Endothelial cell of umbilical vein (primary cell): ENCODE measurements at regions not wholly inside any gene's neighbourhood (a gene's known extent, or its start where the extent isn't known, plus 50 kb on each side); places are given as distances from the start of the nearest gene placed in this dataset.

Experiments used
- EZH2 ChIP-seq: IDR thresholded peaks from 2 replicates; pipeline ENCODE4 v1.6.1; 2012; ENCODE audit warnings: borderline replicate concordance, low read depth, mild to moderate bottlenecking, moderate library complexity, low read length, inconsistent platforms; ENCODE audit not compliant: severe bottlenecking
- FOS ChIP-seq: IDR thresholded peaks from 2 replicates; pipeline ENCODE4 v1.6.1; 2011; ENCODE audit warnings: mild to moderate bottlenecking, low read length, moderate library complexity, borderline replicate concordance; ENCODE audit not compliant: insufficient read depth
- GATA2 ChIP-seq: IDR thresholded peaks from 2 replicates; pipeline ENCODE4 v1.7.0; 2011; ENCODE audit warnings: low read depth, mild to moderate bottlenecking, moderate library complexity, mixed read lengths, low read length; ENCODE audit not compliant: insufficient read length, insufficient read depth
- JUN ChIP-seq: IDR thresholded peaks from 2 replicates; pipeline ENCODE4 v1.6.1; 2011; ENCODE audit warnings: borderline replicate concordance, low read depth; ENCODE audit not compliant: insufficient read length, insufficient read depth
- MAX ChIP-seq: IDR thresholded peaks from 2 replicates; pipeline ENCODE4 v1.6.1; 2011; ENCODE audit not compliant: insufficient read depth, insufficient read length
- MYC ChIP-seq: IDR thresholded peaks from one replicate; pipeline ENCODE4 v1.6.1; 2011; ENCODE audit warnings: mild to moderate bottlenecking, low read depth, low read length
- POLR2A ChIP-seq: IDR thresholded peaks from 2 replicates; pipeline ENCODE4 v1.6.1; 2012; ENCODE audit warnings: low read depth, mild to moderate bottlenecking, control low read depth, low read length
- POLR2AphosphoS5 ChIP-seq: IDR thresholded peaks from 2 replicates; pipeline ENCODE4 v1.6.1; 2012; ENCODE audit warnings: low read depth, mild to moderate bottlenecking, control low read depth, low read length, moderate library complexity; ENCODE audit not compliant: insufficient read depth
- TF ChIP-seq, protein P1 (sequence below), 2 donors: IDR thresholded peaks; 1 replicate in 1 of 2; 2 replicates in 1 of 2; pipeline ENCODE4 v1.5.1; 2011; ENCODE audit warnings: low read length in 2 of 2, mild to moderate bottlenecking in 2 of 2, moderate library complexity in 2 of 2, control low read depth in 1 of 2, inconsistent platforms in 1 of 2, low read depth in 1 of 2; ENCODE audit not compliant: insufficient read depth in 1 of 2; ENCODE audit errors: extremely low read depth in 1 of 2

- TF ChIP-seq, protein P1, sequence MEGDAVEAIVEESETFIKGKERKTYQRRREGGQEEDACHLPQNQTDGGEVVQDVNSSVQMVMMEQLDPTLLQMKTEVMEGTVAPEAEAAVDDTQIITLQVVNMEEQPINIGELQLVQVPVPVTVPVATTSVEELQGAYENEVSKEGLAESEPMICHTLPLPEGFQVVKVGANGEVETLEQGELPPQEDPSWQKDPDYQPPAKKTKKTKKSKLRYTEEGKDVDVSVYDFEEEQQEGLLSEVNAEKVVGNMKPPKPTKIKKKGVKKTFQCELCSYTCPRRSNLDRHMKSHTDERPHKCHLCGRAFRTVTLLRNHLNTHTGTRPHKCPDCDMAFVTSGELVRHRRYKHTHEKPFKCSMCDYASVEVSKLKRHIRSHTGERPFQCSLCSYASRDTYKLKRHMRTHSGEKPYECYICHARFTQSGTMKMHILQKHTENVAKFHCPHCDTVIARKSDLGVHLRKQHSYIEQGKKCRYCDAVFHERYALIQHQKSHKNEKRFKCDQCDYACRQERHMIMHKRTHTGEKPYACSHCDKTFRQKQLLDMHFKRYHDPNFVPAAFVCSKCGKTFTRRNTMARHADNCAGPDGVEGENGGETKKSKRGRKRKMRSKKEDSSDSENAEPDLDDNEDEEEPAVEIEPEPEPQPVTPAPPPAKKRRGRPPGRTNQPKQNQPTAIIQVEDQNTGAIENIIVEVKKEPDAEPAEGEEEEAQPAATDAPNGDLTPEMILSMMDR (IDR thresholded peaks at IDR 0.05; ENCODE audit: extremely low read depth in 1 of 2, insufficient read depth in 1 of 2, low read depth in 1 of 2, low read length in 2 of 2) = no peak
- no peak for TF ChIP-seq EZH2
- TF ChIP-seq POLR2AphosphoS5 = no peak
- no peak for TF ChIP-seq POLR2A
- no peak for TF ChIP-seq JUN
- no peak for TF ChIP-seq MAX
- no peak for TF ChIP-seq MYC
- TF ChIP-seq GATA2 = no peak
- no peak for TF ChIP-seq FOS
Observed at GRCh38 chr3:94379264-94379663, 316.4 kb downstream of the NSUN3 start.
